Endothelial cell of umbilical vein (primary cell): ENCODE measurements at regions not wholly inside any gene's neighbourhood (a gene's known extent, or its start where the extent isn't known, plus 50 kb on each side); places are given as distances from the start of the nearest gene placed in this dataset.

Experiments used
- BruUV-seq: library from RNA; stranded (reverse); fragments of 400-500 nt; replicated peaks from 2 replicates; lab custom pipeline; 2021; lab: Mats Ljungman, UMichigan
- CTCF ChIA-PET: fragments of 300-600, 350-600 bp; sonication (Branson Sonifier 250); formaldehyde crosslinking; loops from one replicate; lab custom pipeline; 2021; ENCODE audit warnings: antibody characterized with exemption, inconsistent platforms; lab: Charles Lee
- POLR2A ChIA-PET: fragments of 300-600, 350-600 bp; sonication (Branson Sonifier 250); formaldehyde crosslinking; loops from one replicate; lab custom pipeline; 2021; ENCODE audit warnings: antibody characterized with exemption, inconsistent platforms; lab: Charles Lee
- DNase-seq: peaks from one replicate; pipeline ENCODE4 v3.0.0-alpha.2; 2011; ENCODE audit warnings: low read depth, low spot score
- FAIRE-seq: peaks from 2 replicates; lab custom pipeline; 2011; peaks lifted over from hg19 to GRCh38; lab: Jason Lieb, UNC
- H2AFZ ChIP-seq: 2 replicates; pipeline ENCODE4 v1.6.0; 2012; ENCODE audit warnings: low read depth, low read length, control low read depth, inconsistent platforms
- H3K27ac ChIP-seq: 2 replicates; pipeline ENCODE4 v1.5.1; 2011; ENCODE audit warnings: low read depth, mild to moderate bottlenecking, control low read depth, low read length, moderate library complexity; ENCODE audit not compliant: insufficient read depth
- H3K27me3 ChIP-seq, 2 experiments: 2 replicates each; pipeline versions ENCODE4 v1.6.0 to v1.6.1; 2011; ENCODE audit warnings: low read length in 2 of 2, mixed read lengths in 1 of 2; ENCODE audit not compliant: control insufficient read depth in 2 of 2, insufficient read depth in 2 of 2
- H3K36me3 ChIP-seq, 2 experiments: 2 replicates in 1 of 2; 3 replicates in 1 of 2; pipeline ENCODE4 v1.5.1; 2011; ENCODE audit warnings: low read length in 2 of 2, mild to moderate bottlenecking in 1 of 2, moderate library complexity in 1 of 2; ENCODE audit not compliant: control insufficient read depth in 2 of 2, insufficient read depth in 2 of 2; ENCODE audit errors: extremely low read depth in 1 of 2
- H3K4me1 ChIP-seq: 3 replicates; pipeline ENCODE4 v1.5.1; 2011; ENCODE audit warnings: mild to moderate bottlenecking, low read length; ENCODE audit not compliant: control insufficient read depth, insufficient read depth; ENCODE audit errors: extremely low read depth
- H3K4me2 ChIP-seq: 2 replicates; pipeline ENCODE4 v1.6.1; 2011; ENCODE audit warnings: low read length, control low read depth, mixed read lengths; ENCODE audit not compliant: insufficient read depth
- H3K4me3 ChIP-seq, 3 experiments: fragments of 200-600 bp in 1 of 3; sonication (generic), shearing (Covaris generic) in 1 of 3; replicated peaks in 1 of 3; 2 replicates each; pipeline ENCODE4 v1.5.1; 2011 to 2016; ENCODE audit warnings: control low read depth in 3 of 3, low read length in 3 of 3, mild to moderate bottlenecking in 2 of 3, inconsistent platforms in 1 of 3, low read depth in 1 of 3, moderate library complexity in 1 of 3; ENCODE audit not compliant: insufficient read depth in 1 of 3
- H3K79me2 ChIP-seq: 2 replicates; pipeline ENCODE4 v1.6.0; 2012; ENCODE audit warnings: low read length, inconsistent platforms; ENCODE audit not compliant: control insufficient read depth, insufficient read depth
- H3K9ac ChIP-seq: replicated peaks from 2 replicates; pipeline ENCODE3; 2011; ENCODE audit warnings: low read length, control low read depth; ENCODE audit not compliant: insufficient read depth; ENCODE audit errors: extremely low read depth
- H3K9me1 ChIP-seq: replicated peaks from 3 replicates; pipeline ENCODE4 v1.6.0; 2011; ENCODE audit warnings: mild to moderate bottlenecking, low read length; ENCODE audit not compliant: control insufficient read depth, insufficient read depth; ENCODE audit errors: extremely low read depth
- H3K9me3 ChIP-seq: replicated peaks from 2 replicates; pipeline ENCODE4 v1.5.1; 2012; ENCODE audit warnings: low read length, inconsistent platforms; ENCODE audit not compliant: control insufficient read depth, insufficient read depth
- H4K20me1 ChIP-seq: replicated peaks from 2 replicates; pipeline ENCODE3; 2011; ENCODE audit warnings: mild to moderate bottlenecking, low read length; ENCODE audit not compliant: control insufficient read depth, insufficient read depth; ENCODE audit errors: extremely low read depth
- CTCF ChIP-seq, 2 donors: IDR thresholded peaks; 1 replicate in 1 of 2; 2 replicates in 1 of 2; pipeline ENCODE4 v1.5.1; 2011; ENCODE audit warnings: low read length in 2 of 2, mild to moderate bottlenecking in 2 of 2, moderate library complexity in 2 of 2, control low read depth in 1 of 2, inconsistent platforms in 1 of 2, low read depth in 1 of 2; ENCODE audit not compliant: insufficient read depth in 1 of 2; ENCODE audit errors: extremely low read depth in 1 of 2
- EZH2 ChIP-seq: IDR thresholded peaks from 2 replicates; pipeline ENCODE4 v1.6.1; 2012; ENCODE audit warnings: borderline replicate concordance, low read depth, mild to moderate bottlenecking, moderate library complexity, low read length, inconsistent platforms; ENCODE audit not compliant: severe bottlenecking
- FOS ChIP-seq: IDR thresholded peaks from 2 replicates; pipeline ENCODE4 v1.6.1; 2011; ENCODE audit warnings: mild to moderate bottlenecking, low read length, moderate library complexity, borderline replicate concordance; ENCODE audit not compliant: insufficient read depth
- GATA2 ChIP-seq: IDR thresholded peaks from 2 replicates; pipeline ENCODE4 v1.7.0; 2011; ENCODE audit warnings: low read depth, mild to moderate bottlenecking, moderate library complexity, mixed read lengths, low read length; ENCODE audit not compliant: insufficient read length, insufficient read depth
- JUN ChIP-seq: IDR thresholded peaks from 2 replicates; pipeline ENCODE4 v1.6.1; 2011; ENCODE audit warnings: borderline replicate concordance, low read depth; ENCODE audit not compliant: insufficient read length, insufficient read depth
- MAX ChIP-seq: IDR thresholded peaks from 2 replicates; pipeline ENCODE4 v1.6.1; 2011; ENCODE audit not compliant: insufficient read depth, insufficient read length
- MYC ChIP-seq: IDR thresholded peaks from one replicate; pipeline ENCODE4 v1.6.1; 2011; ENCODE audit warnings: mild to moderate bottlenecking, low read depth, low read length
- POLR2A ChIP-seq: IDR thresholded peaks from 2 replicates; pipeline ENCODE4 v1.6.1; 2012; ENCODE audit warnings: low read depth, mild to moderate bottlenecking, control low read depth, low read length
- POLR2AphosphoS5 ChIP-seq: IDR thresholded peaks from 2 replicates; pipeline ENCODE4 v1.6.1; 2012; ENCODE audit warnings: low read depth, mild to moderate bottlenecking, control low read depth, low read length, moderate library complexity; ENCODE audit not compliant: insufficient read depth
- dilution Hi-C: fragments of 300-500 bp; cut with MboI; formaldehyde crosslinking; loops from one replicate; pipeline ENCODE4 v1.15.0; 2019; ENCODE audit warnings: low sequenced_read_pairs; ENCODE audit not compliant: extremely low pct_ligation_motif_present
- intact Hi-C: fragments of 100-400 bp; cut with micrococcal nuclease; formaldehyde crosslinking; loops from one replicate; pipeline ENCODE4 v1.10.0; 2022

- dilution Hi-C loops (no loop called here), intact Hi-C loops (no loop called here)
- no TSS peak for BruUV-seq
- H3K79me2 ChIP-seq: no peaks in the 10 kb centered on the region
- H3K4me1 ChIP-seq: peaks cover 5% of the 10 kb centered on the region
- CTCF ChIA-PET: no interaction called here
- no peak for FAIRE-seq
- POLR2A ChIA-PET: no interaction called here
- H3K4me3 ChIP-seq: no peak overlapping the region
- H3K27me3 ChIP-seq: peaks cover 4 to 13% of the 10 kb centered on the region in 2 experiments
- H3K27ac ChIP-seq: no peak overlapping the region
- H4K20me1 ChIP-seq: no peaks in the 10 kb centered on the region
- no peak for DNase-seq
- no peaks in the 10 kb centered on the region for H3K36me3 ChIP-seq
- no peak overlapping the region for H3K4me2 ChIP-seq
- H3K9me3 ChIP-seq: no peaks in the 10 kb centered on the region
- H3K9me1 ChIP-seq: no peaks in the 10 kb centered on the region
- no peak overlapping the region for H3K9ac ChIP-seq
- TF ChIP-seq POLR2AphosphoS5 (no peak), MAX (no peak)
- H2AFZ ChIP-seq: no peak overlapping the region
Measured at GRCh38 chr6:3608159-3608558, 143.4 kb downstream of the PXDC1 start.

GRCh38 chr6:3607599-3607998 lies 143.9 kb downstream of the PXDC1 start:
- dilution Hi-C loops: no loop called here
- H3K27me3 ChIP-seq: peaks cover 4 to 13% of the 10 kb centered on the region in 2 experiments

More at GRCh38 chr6:3607599-3607998, 143.9 kb downstream of the PXDC1 start:
- no peak overlapping the region for H3K27ac ChIP-seq
- H3K9ac ChIP-seq: no peak overlapping the region
- no peaks in the 10 kb centered on the region for H4K20me1 ChIP-seq
- H3K4me3 ChIP-seq: no peak overlapping the region
- DNase-seq (no peak), FAIRE-seq (no peak)
- no peaks in the 10 kb centered on the region for H3K36me3 ChIP-seq
- no peak overlapping the region for H2AFZ ChIP-seq
- no peak overlapping the region for H3K4me2 ChIP-seq
- ChIA-PET CTCF (no interaction called here), POLR2A (no interaction called here)
- H3K9me1 ChIP-seq: no peaks in the 10 kb centered on the region
- H3K79me2 ChIP-seq: no peaks in the 10 kb centered on the region
- H3K4me1 ChIP-seq: peaks cover 2% of the 10 kb centered on the region
- TF ChIP-seq MYC: no peak
- no peak for TF ChIP-seq FOS
- no peak for TF ChIP-seq JUN
- TF ChIP-seq GATA2: no peak
- TF ChIP-seq POLR2A: no peak
- TF ChIP-seq MAX: no peak
- TF ChIP-seq EZH2: no peak
- no peak for TF ChIP-seq POLR2AphosphoS5
- TF ChIP-seq CTCF (IDR thresholded peaks at IDR 0.05; ENCODE audit: extremely low read depth in 1 of 2, insufficient read depth in 1 of 2, low read depth in 1 of 2, low read length in 2 of 2): no peak
- no peaks in the 10 kb centered on the region for H3K9me3 ChIP-seq
- BruUV-seq: no TSS peak
- intact Hi-C loops: no loop called here
